B cell (primary cell): ENCODE measurements at regions not wholly inside any gene's neighbourhood (a gene's known extent, or its start where the extent isn't known, plus 50 kb on each side); places are given as distances from the start of the nearest gene placed in this dataset.

ENCODE experiments used
- ATAC-seq: fragments of 200-7000 bp; cut with Tn5 transposase; one replicate; pipeline ENCODE4 v1.10.0; 2021; ENCODE audit warnings: low read depth, mild to moderate bottlenecking, moderate number of reproducible peaks, moderate library complexity
- CTCF ChIA-PET: fragments of 350-600 bp; sonication (Branson Sonifier 250); formaldehyde crosslinking; loops from one replicate; lab custom pipeline; 2021; ENCODE audit warnings: antibody characterized with exemption, inconsistent platforms; lab: Charles Lee
- POLR2A ChIA-PET: fragments of 350-600 bp; sonication (Branson Sonifier 250); formaldehyde crosslinking; loops from one replicate; lab custom pipeline; 2021; ENCODE audit warnings: antibody characterized with exemption; lab: Charles Lee
- DNase-seq: peaks from one replicate; pipeline ENCODE4 v3.0.0; 2013
- H2AFZ ChIP-seq: 2 replicates; pipeline ENCODE4 v1.6.1; 2012; ENCODE audit warnings: mild to moderate bottlenecking, low read depth, low read length; ENCODE audit not compliant: insufficient read depth, poor library complexity, severe bottlenecking
- H3K27ac ChIP-seq, 2 donors: 1 replicate in 1 of 2; 2 replicates in 1 of 2; pipeline ENCODE4 v1.5.1; 2012 to 2013; ENCODE audit warnings: low read length in 2 of 2, mild to moderate bottlenecking in 2 of 2, moderate library complexity in 1 of 2
- H3K27me3 ChIP-seq, 4 experiments: fragments of 200-600 bp in 1 of 4; sonication (generic) in 1 of 4; replicated peaks in 1 of 4; 1 replicate in 2 of 4; 2 replicates in 2 of 4; pipeline versions ENCODE4 v1.6.1 to v1.7.0; 2013 to 2016; ENCODE audit warnings: low read length in 3 of 4, mild to moderate bottlenecking in 2 of 4, mixed read lengths in 1 of 4, moderate library complexity in 1 of 4; ENCODE audit not compliant: insufficient read depth in 4 of 4, control insufficient read depth in 3 of 4; ENCODE audit errors: control extremely low read depth in 1 of 4
- H3K36me3 ChIP-seq, 2 experiments: replicated peaks in 1 of 2; 1 replicate in 1 of 2; 2 replicates in 1 of 2; pipeline versions ENCODE4 v1.6.1 to v1.7.1; 2013; ENCODE audit warnings: low read length in 1 of 2; ENCODE audit not compliant: insufficient read depth in 2 of 2, control insufficient read depth in 1 of 2; ENCODE audit errors: control extremely low read depth in 1 of 2, extremely low read depth in 1 of 2
- H3K4me1 ChIP-seq, 2 donors: fragments of 200-600 bp in 1 of 2; sonication (generic) in 1 of 2; 1 replicate in 1 of 2; 2 replicates in 1 of 2; pipeline versions ENCODE4 v1.5.1 to v1.6.1; 2013 to 2017; ENCODE audit warnings: low read length in 2 of 2; ENCODE audit not compliant: control insufficient read depth in 2 of 2, insufficient read depth in 2 of 2
- H3K4me2 ChIP-seq: replicated peaks from 2 replicates; pipeline ENCODE3; 2012; ENCODE audit warnings: mild to moderate bottlenecking, low read depth, low read length; ENCODE audit not compliant: poor library complexity, severe bottlenecking
- H3K4me3 ChIP-seq, 5 experiments: fragments of 200-600 bp in 1 of 5; sonication (generic) in 1 of 5; 1 replicate in 3 of 5; 2 replicates in 2 of 5; pipeline versions ENCODE4 v1.5.1 to v1.7.0; 2011 to 2016; ENCODE audit warnings: low read length in 4 of 5, mild to moderate bottlenecking in 4 of 5, low read depth in 2 of 5, control low read depth in 1 of 5, moderate library complexity in 1 of 5; ENCODE audit not compliant: insufficient read depth in 1 of 5; ENCODE audit errors: control extremely low read depth in 1 of 5, extremely low read depth in 1 of 5
- H3K79me2 ChIP-seq: fragments of 200-600 bp; sonication (generic); one replicate; pipeline ENCODE4 v1.6.0; 2016; ENCODE audit warnings: low read length; ENCODE audit not compliant: control insufficient read depth, insufficient read depth
- H3K9ac ChIP-seq: fragments of 200-600 bp; sonication (generic); 2 replicates; pipeline ENCODE4 v1.6.1; 2017; ENCODE audit warnings: mild to moderate bottlenecking, low read length, moderate library complexity
- H3K9me3 ChIP-seq, 3 donors: one replicate each; pipeline versions ENCODE4 v1.6.1 to v1.7.1; 2013; ENCODE audit warnings: low read length in 2 of 3; ENCODE audit not compliant: control insufficient read depth in 2 of 3, insufficient read depth in 1 of 3; ENCODE audit errors: control extremely low read depth in 1 of 3
- H4K20me1 ChIP-seq: 2 replicates; pipeline ENCODE4 v1.6.0; 2012; ENCODE audit warnings: mild to moderate bottlenecking, low read length; ENCODE audit not compliant: insufficient read depth, control insufficient read depth, poor library complexity, severe bottlenecking
- H3K27ac Mint-ChIP-seq: one replicate; pipeline ENCODE4 v1.8.0; 2021; ENCODE audit warnings: mixed read lengths
- H3K27me3 Mint-ChIP-seq: one replicate; pipeline ENCODE4 v1.8.0; 2021; ENCODE audit warnings: mixed read lengths
- H3K4me1 Mint-ChIP-seq: one replicate; pipeline ENCODE4 v1.8.0; 2021; ENCODE audit warnings: mixed read lengths
- H3K4me3 Mint-ChIP-seq: one replicate; pipeline ENCODE4 v1.8.0; 2021; ENCODE audit warnings: mixed read lengths
- H3K9me3 Mint-ChIP-seq: one replicate; pipeline ENCODE4 v1.8.0; 2022; ENCODE audit warnings: mixed read lengths; ENCODE audit not compliant: insufficient read depth
- EZH2 ChIP-seq: IDR thresholded peaks from 2 replicates; pipeline ENCODE4 v1.6.1; 2012; ENCODE audit warnings: borderline replicate concordance, low read depth, mild to moderate bottlenecking, moderate library complexity, low read length; ENCODE audit not compliant: insufficient read depth, poor library complexity, severe bottlenecking
- WGBS: methylation state at CpG from one replicate; pipeline ENCODE4 v1.1.5; 2013; ENCODE audit warnings: missing lambda C conversion rate; ENCODE audit not compliant: insufficient coverage; 5-methylcytosine and 5-hydroxymethylcytosine counted together
- intact Hi-C: fragments of 100-400 bp; cut with micrococcal nuclease; formaldehyde crosslinking; loops from one replicate; pipeline ENCODE4 v1.10.0; 2022
- TF ChIP-seq, protein P1 (sequence below): fragments of 200-600 bp; IDR thresholded peaks from one replicate; pipeline ENCODE4 v1.8.0; 2022; ENCODE audit warnings: antibody characterized with exemption, mild to moderate bottlenecking

DNA sequence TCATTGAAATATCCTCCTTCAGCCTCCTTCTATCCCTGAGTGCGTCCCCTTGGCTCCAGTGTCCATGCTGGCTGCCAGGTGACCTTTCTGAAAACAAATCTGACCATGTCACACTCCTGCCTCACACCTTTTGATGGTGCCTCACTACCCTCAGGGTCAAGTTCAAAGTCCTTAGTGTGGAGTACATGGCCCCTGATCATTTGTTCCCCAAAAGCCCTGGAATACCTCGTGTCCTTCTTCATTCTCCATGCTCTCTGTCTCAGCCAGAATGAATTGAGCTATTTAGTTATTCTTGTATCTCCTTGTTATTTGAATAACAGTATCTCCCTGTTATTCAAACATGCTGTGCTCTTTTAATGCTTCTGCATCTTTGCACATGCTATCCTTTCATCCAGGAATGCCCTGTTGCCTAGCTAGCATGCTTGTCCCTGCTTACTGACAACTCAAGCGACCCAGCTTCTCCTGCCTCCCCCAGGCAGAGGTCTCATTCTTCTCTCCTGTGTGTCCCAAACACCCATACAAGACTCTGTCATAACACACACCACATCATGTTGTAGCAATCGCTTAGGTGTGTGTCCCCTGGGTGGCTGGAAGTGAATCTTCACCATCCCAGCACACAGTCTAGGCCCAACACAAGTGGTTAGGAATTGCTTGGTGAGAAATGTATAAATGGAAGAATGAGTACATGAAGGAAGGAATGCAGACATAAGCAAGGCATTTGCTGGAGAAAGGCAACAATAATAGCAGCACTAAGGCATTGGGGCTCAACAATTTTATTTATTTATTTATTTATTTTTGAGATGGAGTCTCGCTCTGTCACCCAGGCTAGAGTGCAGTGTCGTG lies 144.0 kb downstream of the DDX1 start:
- Mint-ChIP-seq H3K9me3 (peaks cover 3% of the 10 kb centered on the region), H3K27me3 (peaks cover 19% of the 10 kb centered on the region), H3K27ac (no peak overlapping the region), H3K4me3 (no peak overlapping the region), H3K4me1 (peaks cover 14% of the 10 kb centered on the region)
- ChIA-PET POLR2A (no interaction called here), CTCF (no interaction called here)
- no peak for DNase-seq
- 85% methylated on average over 2 of the region's 6 CpGs for WGBS
- TF ChIP-seq, protein P1, sequence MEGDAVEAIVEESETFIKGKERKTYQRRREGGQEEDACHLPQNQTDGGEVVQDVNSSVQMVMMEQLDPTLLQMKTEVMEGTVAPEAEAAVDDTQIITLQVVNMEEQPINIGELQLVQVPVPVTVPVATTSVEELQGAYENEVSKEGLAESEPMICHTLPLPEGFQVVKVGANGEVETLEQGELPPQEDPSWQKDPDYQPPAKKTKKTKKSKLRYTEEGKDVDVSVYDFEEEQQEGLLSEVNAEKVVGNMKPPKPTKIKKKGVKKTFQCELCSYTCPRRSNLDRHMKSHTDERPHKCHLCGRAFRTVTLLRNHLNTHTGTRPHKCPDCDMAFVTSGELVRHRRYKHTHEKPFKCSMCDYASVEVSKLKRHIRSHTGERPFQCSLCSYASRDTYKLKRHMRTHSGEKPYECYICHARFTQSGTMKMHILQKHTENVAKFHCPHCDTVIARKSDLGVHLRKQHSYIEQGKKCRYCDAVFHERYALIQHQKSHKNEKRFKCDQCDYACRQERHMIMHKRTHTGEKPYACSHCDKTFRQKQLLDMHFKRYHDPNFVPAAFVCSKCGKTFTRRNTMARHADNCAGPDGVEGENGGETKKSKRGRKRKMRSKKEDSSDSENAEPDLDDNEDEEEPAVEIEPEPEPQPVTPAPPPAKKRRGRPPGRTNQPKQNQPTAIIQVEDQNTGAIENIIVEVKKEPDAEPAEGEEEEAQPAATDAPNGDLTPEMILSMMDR, result no peak
- no peak for TF ChIP-seq EZH2
- Histone ChIP-seq H3K27me3 (peaks cover 0 to 7% (median 2%) of the 10 kb centered on the region in 4 experiments), H3K9ac (no peak overlapping the region), H4K20me1 (no peaks in the 10 kb centered on the region), H3K4me3 (no peak overlapping the region), H3K4me2 (no peak overlapping the region), H3K4me1 (peaks cover 11 to 16% of the 10 kb centered on the region in 2 donors), H2AFZ (no peak overlapping the region), H3K36me3 (no peaks in the 10 kb centered on the region), H3K79me2 (no peaks in the 10 kb centered on the region), H3K9me3 (no peaks in the 10 kb centered on the region), H3K27ac (no peak overlapping the region)
- no peak for ATAC-seq
- intact Hi-C loops, result no loop called here

DNA sequence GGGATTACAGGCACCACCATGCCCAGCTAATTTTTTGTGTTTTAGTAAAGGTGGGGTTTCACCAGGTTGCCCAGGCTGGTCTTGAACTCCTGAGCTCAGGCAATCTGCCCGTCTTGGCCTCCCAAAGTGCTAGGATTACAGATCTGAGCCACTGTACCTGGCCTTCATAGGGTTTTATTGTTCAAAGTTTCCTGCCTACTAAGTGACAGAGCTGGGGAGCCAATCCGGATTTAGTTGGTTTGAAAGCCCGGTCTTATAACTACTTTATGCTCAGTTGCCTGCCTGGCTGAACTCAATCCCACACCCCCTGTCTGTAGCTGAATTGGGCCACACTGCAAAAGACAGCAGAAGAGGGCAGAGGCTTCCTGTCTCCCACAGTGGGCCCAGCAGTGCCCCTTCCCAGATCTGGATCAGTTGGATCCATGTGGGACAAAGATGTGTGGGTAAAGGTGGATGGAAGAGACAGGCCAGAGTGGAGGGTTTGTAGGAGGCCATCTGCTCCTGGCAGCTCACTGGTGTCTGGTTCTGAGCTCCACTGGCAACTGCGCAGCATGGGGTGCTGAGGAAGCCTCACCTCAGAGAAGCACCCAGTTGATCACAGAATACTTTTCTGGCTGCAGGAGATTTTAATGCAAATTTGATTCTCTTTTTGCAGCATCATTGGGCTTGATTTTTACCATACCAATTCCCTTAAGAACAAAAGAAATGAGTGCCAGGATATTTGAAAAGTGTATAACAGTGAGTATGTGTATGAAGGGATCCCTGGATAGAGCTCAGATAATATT lies 144.9 kb downstream of the DDX1 start:
- DNase-seq, result no peak
- Histone ChIP-seq H3K4me2 (no peak overlapping the region), H3K4me3 (no peak overlapping the region), H3K27ac (no peak overlapping the region), H3K79me2 (no peaks in the 10 kb centered on the region), H3K9me3 (peaks cover 0 to 2% (median 0%) of the 10 kb centered on the region in 3 donors), H3K27me3 (peaks cover 0 to under 1% (median 0%) of the 10 kb centered on the region in 4 experiments), H2AFZ (no peak overlapping the region), H3K9ac (no peak overlapping the region), H4K20me1 (no peaks in the 10 kb centered on the region), H3K4me1 (peaks cover 10 to 11% of the 10 kb centered on the region in 2 donors), H3K36me3 (no peaks in the 10 kb centered on the region)
- WGBS, result 95% methylated on average over 4 of the region's 4 CpGs
- TF ChIP-seq, protein P1, result no peak
- no peak for TF ChIP-seq EZH2
- Mint-ChIP-seq H3K9me3 (peaks cover 3% of the 10 kb centered on the region), H3K27ac (no peak overlapping the region), H3K4me1 (peaks cover 12% of the 10 kb centered on the region), H3K27me3 (peaks cover 22% of the 10 kb centered on the region), H3K4me3 (no peak overlapping the region)
- intact Hi-C loops, result no loop called here
- CTCF ChIA-PET, result no interaction called here
- POLR2A ChIA-PET, result no interaction called here
- no peak for ATAC-seq
